ENCODE measurements at regions not wholly inside any gene's neighbourhood (a gene's known extent, or its start where the extent isn't known, plus 50 kb on each side); places are given as distances from the start of the nearest gene placed in this dataset.

GRCh38 chr12:28795311-28795710, 353.8 kb upstream of the FAR2 start:
- TF ChIP-seq POLR2A (IDR thresholded peaks at IDR 0.05) (no peak), CTCF (IDR thresholded peaks at IDR 0.05) (no peak)
